ENCODE measurements at regions not wholly inside any gene's neighbourhood (a gene's known extent, or its start where the extent isn't known, plus 50 kb on each side); places are given as distances from the start of the nearest gene placed in this dataset.

GRCh38 chr16:86033971-86034370 lies 135.0 kb downstream of the IRF8 start:
- ChIA-PET POLR2A (no interaction called here), RAD21 (ENCODE audit: low non-redundant PET in 1 of 2, low total read pairs in 2 of 2, uncharacterized antibody in 2 of 2, unreplicated experiment in 2 of 2) (no interaction called here), CTCF (no interaction called here)
- Histone ChIP-seq H3K9me2 (ENCODE audit: insufficient read depth) (no peaks in the 10 kb centered on the region), H3K9me3 (ENCODE audit: control insufficient read depth in 1 of 2, insufficient read depth in 1 of 2, low read depth in 1 of 2, low read length in 2 of 2) (no peaks in the 10 kb centered on the region), H3K9ac (ENCODE audit: low read length) (no peak overlapping the region), H3K4me2 (ENCODE audit: low read length) (no peak overlapping the region), H3K79me2 (ENCODE audit: insufficient read depth, low read length) (no peaks in the 10 kb centered on the region), H3K4me3 (replicated peaks in 1 of 2; ENCODE audit: low read depth in 1 of 2, low read length in 2 of 2) (no peak overlapping the region), H3K27ac (ENCODE audit: low read depth, low read length) (no peak overlapping the region), H4K20me1 (ENCODE audit: insufficient read depth) (no peaks in the 10 kb centered on the region), H3K4me1 (ENCODE audit: control insufficient read depth in 1 of 2, insufficient read depth in 2 of 2, low read length in 2 of 2) (no peaks in the 10 kb centered on the region), H2AFZ (ENCODE audit: low read depth, low read length, poor library complexity, severe bottlenecking) (no peak overlapping the region), H3K36me3 (ENCODE audit: control insufficient read depth in 1 of 2, insufficient read depth in 2 of 2, low read length in 2 of 2) (no peaks in the 10 kb centered on the region), H3K27me3 (ENCODE audit: insufficient read depth, low read length) (peaks cover 15% of the 10 kb centered on the region)
- no peak for ATAC-seq
- intact Hi-C loops (cut with micrococcal nuclease), result no loop called here
- BruUV-seq (replicated peaks), result no TSS peak
- no peak for TF ChIP-seq POLR2AphosphoS5 (IDR thresholded peaks at IDR 0.05; ENCODE audit: low read depth, low read length)
- TF ChIP-seq ZFX (IDR thresholded peaks at IDR 0.05), result no peak
- no peak for TF ChIP-seq EGR1 (IDR thresholded peaks at IDR 0.05; ENCODE audit: low read depth)
- no peak for TF ChIP-seq FOSL1 (IDR thresholded peaks at IDR 0.05; ENCODE audit: low read depth)
- TF ChIP-seq CEBPB (IDR thresholded peaks at IDR 0.05; ENCODE audit: low read depth), result no peak
- TF ChIP-seq YY1 (IDR thresholded peaks at IDR 0.05; ENCODE audit: extremely low read depth, insufficient replicate concordance, low read depth, low read length), result no peak
- TF ChIP-seq REST (IDR thresholded peaks at IDR 0.05; ENCODE audit: low read depth), result no peak
- no peak for TF ChIP-seq MAX (IDR thresholded peaks at IDR 0.05)
- TF ChIP-seq ZNF274 (IDR thresholded peaks at IDR 0.05; ENCODE audit: low read depth, low read length), result no peak
- TF ChIP-seq SP1 (IDR thresholded peaks at IDR 0.05; ENCODE audit: low read depth), result no peak
- no peak for TF ChIP-seq EZH2phosphoT487 (IDR thresholded peaks at IDR 0.05; ENCODE audit: borderline replicate concordance)
- no peak for TF ChIP-seq POLR2A (IDR thresholded peaks at IDR 0.05; ENCODE audit: borderline replicate concordance, extremely low read depth, insufficient read depth, insufficient read length)
- TF ChIP-seq ATF3 (IDR thresholded peaks at IDR 0.05), result no peak
- TF ChIP-seq SRF (IDR thresholded peaks at IDR 0.05; ENCODE audit: low read depth), result no peak
- no peak for DNase-seq (ENCODE audit: low read depth, low spot score)
